Endothelial cell of umbilical vein (primary cell): ENCODE measurements at regions not wholly inside any gene's neighbourhood (a gene's known extent, or its start where the extent isn't known, plus 50 kb on each side); places are given as distances from the start of the nearest gene placed in this dataset.

Experiments used
- EZH2 ChIP-seq: IDR thresholded peaks from 2 replicates; pipeline ENCODE4 v1.6.1; 2012; ENCODE audit warnings: borderline replicate concordance, low read depth, mild to moderate bottlenecking, moderate library complexity, low read length, inconsistent platforms; ENCODE audit not compliant: severe bottlenecking
- FOS ChIP-seq: IDR thresholded peaks from 2 replicates; pipeline ENCODE4 v1.6.1; 2011; ENCODE audit warnings: mild to moderate bottlenecking, low read length, moderate library complexity, borderline replicate concordance; ENCODE audit not compliant: insufficient read depth
- POLR2A ChIP-seq: IDR thresholded peaks from 2 replicates; pipeline ENCODE4 v1.6.1; 2012; ENCODE audit warnings: low read depth, mild to moderate bottlenecking, control low read depth, low read length
- POLR2AphosphoS5 ChIP-seq: IDR thresholded peaks from 2 replicates; pipeline ENCODE4 v1.6.1; 2012; ENCODE audit warnings: low read depth, mild to moderate bottlenecking, control low read depth, low read length, moderate library complexity; ENCODE audit not compliant: insufficient read depth
- TF ChIP-seq, protein P1 (sequence below), 2 donors: IDR thresholded peaks; 1 replicate in 1 of 2; 2 replicates in 1 of 2; pipeline ENCODE4 v1.5.1; 2011; ENCODE audit warnings: low read length in 2 of 2, mild to moderate bottlenecking in 2 of 2, moderate library complexity in 2 of 2, control low read depth in 1 of 2, inconsistent platforms in 1 of 2, low read depth in 1 of 2; ENCODE audit not compliant: insufficient read depth in 1 of 2; ENCODE audit errors: extremely low read depth in 1 of 2

DNA sequence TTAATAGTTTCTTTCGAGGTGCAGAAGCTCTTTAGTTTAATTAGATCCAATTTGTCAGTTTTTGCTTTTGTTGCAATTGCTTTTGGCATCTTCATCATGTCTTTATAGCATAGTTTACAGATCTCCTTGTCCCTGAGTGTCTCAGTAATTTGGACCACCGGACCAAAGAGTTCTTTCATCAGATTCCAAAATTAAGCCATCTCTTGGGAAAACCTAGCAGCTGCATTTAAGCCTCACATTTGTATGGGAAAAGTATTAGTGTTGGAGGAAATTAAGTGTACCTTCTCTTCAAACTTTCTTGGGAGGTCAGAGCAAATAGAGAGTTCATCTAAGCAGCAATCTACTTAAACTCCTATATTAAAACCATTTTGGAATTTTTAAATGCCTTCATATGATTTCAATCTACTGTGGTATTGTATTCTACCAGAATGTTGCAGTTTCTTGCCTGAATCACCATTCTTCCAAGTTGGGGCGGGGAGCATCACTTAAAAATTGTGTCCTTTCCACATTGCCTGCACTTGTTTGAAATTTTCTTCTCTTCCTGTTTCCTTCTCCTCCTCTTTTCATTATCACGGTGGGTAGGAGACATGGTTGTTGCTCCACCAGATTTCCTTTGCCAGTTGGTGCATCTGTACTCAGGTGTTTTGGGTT, 97.3 kb upstream of the DAB2 start:
- TF ChIP-seq, protein P1, sequence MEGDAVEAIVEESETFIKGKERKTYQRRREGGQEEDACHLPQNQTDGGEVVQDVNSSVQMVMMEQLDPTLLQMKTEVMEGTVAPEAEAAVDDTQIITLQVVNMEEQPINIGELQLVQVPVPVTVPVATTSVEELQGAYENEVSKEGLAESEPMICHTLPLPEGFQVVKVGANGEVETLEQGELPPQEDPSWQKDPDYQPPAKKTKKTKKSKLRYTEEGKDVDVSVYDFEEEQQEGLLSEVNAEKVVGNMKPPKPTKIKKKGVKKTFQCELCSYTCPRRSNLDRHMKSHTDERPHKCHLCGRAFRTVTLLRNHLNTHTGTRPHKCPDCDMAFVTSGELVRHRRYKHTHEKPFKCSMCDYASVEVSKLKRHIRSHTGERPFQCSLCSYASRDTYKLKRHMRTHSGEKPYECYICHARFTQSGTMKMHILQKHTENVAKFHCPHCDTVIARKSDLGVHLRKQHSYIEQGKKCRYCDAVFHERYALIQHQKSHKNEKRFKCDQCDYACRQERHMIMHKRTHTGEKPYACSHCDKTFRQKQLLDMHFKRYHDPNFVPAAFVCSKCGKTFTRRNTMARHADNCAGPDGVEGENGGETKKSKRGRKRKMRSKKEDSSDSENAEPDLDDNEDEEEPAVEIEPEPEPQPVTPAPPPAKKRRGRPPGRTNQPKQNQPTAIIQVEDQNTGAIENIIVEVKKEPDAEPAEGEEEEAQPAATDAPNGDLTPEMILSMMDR (IDR thresholded peaks at IDR 0.05; ENCODE audit: extremely low read depth in 1 of 2, insufficient read depth in 1 of 2, low read depth in 1 of 2, low read length in 2 of 2): no peak
- no peak for TF ChIP-seq POLR2AphosphoS5
- no peak for TF ChIP-seq EZH2
- no peak for TF ChIP-seq POLR2A
- TF ChIP-seq FOS: no peak
